GM21390 (cell line): ENCODE measurements at regions not wholly inside any gene's neighbourhood (a gene's known extent, or its start where the extent isn't known, plus 50 kb on each side); places are given as distances from the start of the nearest gene placed in this dataset.

Experiments used
- ATAC-seq: cut with Tn5 transposase; IDR thresholded peaks from one replicate; pipeline ENCODE4 v1.9.1; 2021; ENCODE audit not compliant: unreplicated experiment

DNA sequence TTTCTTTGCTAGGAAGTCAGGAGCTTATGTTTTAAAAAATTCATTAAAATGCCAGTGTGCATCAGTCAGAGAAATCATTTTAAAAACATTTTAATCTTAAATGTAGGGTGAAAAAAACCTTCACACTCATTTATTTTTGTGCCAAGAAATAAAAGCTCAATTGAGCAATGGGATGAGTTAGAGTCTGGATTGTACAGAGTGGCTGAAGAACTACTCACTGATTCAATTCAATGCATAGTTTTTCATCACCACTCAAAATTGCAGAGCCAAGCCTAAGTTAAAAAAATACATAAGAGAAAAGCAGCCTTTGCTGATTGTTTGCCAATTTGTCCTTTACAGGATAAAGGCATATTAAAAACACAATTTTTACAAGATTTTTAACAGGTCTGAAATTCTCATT lies 168.2 kb upstream of the DMRTA1 start:
- ATAC-seq, result no peak

DNA sequence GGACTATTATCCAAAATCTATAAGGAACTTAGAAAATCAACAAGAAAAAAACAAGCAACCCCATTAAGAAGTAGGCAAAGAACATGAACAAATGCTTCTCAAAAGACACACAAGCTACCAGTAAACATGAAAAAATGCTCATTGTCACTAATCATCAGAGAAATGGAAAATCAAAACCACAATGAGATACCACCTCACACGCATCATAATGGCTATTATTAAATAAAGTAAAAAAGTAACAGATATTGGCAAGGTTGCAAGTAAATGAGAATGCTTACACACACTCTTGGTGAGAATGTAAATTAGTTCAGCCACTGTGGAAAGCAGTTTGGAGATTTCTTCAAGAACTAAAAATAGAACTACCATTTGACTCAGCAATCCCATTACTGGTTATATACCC lies 167.0 kb upstream of the DMRTA1 start:
- ATAC-seq, result no peak

DNA sequence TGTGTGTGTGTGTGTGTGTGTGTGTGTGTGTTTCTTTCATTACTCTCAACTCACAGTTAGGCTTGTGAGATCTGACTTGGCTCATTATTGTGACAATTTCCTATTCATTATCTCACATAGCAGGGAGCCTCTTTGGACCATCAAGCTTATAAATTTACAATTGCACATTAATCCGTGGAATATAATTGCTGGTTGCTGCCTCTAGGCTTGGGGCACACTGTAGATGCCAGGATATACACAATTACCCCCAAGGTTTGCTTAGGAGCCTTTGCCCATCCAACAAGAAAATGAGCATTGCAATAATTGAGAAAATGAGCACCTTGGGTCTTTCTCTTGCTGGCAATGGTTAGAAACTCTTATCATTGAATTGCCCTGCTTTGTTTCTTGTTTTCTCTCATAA lies 161.6 kb upstream of the DMRTA1 start:
- no peak for ATAC-seq

DNA sequence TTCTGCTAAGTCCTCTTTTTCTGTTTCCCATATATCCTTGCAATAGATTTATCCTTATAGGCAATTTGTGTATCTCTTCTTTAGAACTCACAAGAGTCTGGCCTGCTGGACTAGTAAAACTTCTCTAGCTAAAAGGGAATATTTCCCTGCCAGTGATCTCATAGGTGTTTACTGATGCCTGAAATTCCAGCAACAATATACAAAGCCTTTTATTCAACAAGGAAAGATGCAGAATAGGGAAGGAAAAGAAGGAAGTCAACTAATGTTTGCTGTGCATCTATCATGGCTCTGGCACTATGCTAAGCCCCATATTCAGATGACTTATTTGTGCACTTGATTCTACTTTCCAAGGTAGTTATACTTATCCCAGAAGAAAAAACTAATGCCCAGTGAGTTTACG lies 160.0 kb upstream of the DMRTA1 start:
- ATAC-seq, result no peak

DNA sequence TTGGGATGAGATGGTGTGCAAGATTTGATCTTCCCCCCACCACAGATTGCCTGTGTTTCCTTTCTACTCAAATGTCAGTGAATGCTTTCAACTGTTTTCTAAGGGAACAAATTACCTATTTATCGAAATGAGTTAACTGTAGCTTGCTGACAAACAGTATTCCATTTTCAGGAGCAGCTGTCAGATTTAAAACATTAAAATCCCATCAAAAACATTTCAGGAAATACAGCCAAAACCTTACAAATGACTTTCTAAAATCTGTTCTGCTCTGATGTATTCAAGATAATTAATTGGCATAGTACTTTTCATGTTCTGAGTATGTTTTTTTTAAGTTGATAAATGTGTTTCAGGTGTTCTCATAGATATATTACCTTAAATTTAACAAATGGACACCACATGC lies 158.0 kb upstream of the DMRTA1 start:
- ATAC-seq, result no peak

DNA sequence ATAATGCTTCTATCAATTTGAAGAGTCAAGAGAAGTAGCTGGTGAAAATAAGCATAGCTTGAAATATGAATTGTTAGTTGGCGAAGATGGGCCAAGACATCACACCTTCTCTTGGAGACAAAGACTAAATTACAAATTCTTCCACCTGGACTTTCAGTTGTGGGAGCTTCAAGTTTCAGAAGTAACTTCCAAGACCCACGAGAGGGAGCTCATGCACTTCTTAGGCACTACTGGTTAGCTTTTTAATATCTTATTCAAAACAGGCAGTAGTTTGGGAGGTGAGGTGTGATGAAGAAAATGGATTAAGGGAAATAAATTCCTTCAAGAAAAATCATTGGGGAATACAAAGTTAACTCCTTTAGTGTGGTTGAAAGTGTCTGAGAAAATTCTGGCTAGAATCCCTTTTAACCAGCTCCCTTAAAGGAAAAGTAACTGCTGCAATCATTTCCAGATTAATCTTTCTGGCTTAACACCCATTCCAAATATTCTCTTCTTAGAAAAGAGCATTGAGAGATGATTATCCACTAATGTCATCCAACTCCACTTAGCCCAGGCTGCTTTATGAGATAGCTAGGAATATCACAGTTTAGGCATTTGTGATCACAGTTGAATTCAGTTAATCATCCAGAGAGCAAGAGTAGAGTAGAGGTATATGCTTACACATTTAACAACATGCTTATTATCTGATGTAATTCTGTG lies 139.5 kb upstream of the DMRTA1 start:
- no peak for ATAC-seq

DNA sequence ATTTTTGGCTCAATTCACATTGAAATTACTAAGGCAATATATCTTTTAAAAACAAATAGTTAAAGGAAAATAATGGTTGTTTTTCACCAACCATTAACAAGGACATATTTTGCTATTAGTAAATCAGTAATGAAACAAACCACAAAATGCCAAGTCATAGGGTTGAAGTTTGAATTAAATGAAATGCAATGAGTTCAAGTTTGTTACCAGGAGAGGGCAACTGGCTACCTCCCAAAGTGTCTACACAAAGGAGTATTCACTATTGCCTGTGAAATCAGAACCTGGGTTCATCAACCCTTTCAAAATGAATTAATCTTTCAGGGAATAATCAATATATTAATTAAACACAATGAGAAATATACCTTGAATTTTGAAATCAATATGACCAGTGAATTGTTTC lies 138.4 kb upstream of the DMRTA1 start:
- ATAC-seq, result no peak

DNA sequence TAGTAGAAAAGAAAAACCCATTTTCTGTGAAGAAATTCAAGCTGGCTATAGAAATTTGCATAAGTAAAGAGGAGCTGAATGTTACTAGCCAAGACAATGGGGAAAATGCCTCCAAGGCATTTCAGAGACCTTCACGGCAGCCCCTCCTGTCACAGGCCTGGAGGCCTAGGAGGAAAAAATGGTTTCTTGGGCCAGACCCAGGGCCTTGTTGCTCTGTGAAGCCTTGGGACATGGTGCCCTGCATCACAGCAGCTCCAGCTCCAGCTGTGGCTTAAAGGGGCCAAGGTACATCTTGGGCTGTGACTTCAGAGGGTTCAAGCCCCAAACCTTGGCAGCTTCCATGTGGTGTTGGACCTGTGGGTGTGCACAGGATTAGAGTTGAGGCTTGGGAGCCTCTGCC lies 130.0 kb upstream of the DMRTA1 start:
- no peak for ATAC-seq

DNA sequence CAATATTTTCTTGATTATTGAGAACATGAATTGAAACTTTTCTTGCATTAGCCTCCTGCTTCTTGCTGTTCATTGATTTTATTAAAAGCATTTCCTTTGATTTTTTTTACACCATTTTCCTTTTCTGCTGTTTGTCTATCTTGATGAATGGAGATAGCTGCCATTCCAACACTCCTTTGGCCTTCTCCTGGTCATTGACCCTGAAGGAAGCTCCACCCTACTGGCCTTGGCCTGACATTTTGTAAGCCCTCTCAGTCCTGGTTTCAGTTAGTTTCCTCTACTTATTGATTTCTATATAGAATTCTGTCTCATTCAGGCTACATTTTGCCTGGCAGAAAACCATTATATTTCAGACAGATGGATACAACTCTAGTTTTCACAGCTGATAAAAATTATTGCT lies 115.1 kb upstream of the DMRTA1 start:
- no peak for ATAC-seq

DNA sequence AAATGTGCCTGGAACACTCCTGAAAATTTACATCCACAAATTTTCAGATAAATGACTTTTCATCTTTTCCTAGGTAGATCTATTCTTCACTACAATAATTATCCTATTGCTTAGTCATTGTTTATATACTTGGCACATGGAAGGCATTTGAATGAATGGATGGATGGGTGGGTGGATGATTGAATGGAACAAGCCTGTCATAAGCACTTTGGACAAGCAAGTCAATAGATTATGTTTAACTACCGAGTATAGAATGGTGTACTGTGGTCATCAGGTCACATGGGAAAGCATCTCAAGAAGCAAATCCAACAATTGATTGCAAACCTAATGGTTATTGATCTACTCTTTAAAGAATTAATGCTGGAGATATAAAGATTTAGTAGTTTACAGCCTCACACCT lies 114.4 kb upstream of the DMRTA1 start:
- no peak for ATAC-seq

DNA sequence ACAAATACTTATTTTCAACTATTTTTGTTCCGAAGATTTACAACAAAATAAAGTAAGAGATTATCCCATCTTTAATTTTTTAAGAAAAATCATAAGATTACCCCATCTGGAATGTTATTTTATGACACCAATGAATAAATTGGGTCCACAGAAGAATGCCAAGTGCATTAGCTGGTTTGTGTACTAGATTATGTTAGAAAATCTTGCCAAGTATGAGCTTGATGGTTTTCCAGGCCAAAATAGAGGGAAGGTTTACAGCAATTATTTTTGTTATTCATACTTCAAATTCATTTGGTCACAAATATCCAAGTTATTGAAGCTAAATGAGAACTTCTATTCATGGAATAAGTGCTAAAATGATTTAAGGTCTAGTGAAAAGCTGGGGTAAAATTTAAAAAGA lies 109.4 kb upstream of the DMRTA1 start:
- no peak for ATAC-seq

DNA sequence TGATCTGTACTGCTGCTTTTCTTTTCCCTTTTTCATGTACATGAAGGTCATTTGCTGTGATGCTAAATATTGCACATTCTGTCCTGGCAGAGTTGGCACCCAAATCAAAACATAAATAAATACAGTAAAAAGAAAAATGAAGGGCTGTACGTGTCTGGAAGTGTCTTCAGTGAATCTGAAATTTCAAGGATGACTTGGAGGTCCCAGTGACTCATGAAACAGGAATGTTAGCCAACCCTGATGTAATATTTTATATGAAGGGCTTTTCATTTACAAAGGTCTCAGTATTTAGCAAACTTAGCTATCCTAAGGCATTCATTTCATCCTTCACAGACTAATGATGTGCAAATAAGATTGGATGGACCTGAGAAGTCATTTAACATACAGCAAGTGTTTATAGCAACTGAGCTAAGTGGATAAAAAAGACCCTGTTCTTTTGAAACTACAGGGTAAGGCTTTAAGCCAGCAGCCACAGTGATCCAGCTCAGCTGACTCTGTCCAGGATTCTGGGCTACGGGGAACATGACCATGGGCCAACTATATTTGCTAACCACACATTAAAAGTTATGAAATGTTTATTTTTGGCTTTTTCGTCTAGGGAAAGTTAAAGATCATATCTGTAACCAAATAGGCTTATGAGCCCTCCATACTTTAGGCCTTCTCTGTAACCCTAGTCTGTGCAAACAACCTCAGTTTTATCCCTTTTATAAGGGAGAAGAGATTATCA lies 104.0 kb upstream of the DMRTA1 start:
- no peak for ATAC-seq

DNA sequence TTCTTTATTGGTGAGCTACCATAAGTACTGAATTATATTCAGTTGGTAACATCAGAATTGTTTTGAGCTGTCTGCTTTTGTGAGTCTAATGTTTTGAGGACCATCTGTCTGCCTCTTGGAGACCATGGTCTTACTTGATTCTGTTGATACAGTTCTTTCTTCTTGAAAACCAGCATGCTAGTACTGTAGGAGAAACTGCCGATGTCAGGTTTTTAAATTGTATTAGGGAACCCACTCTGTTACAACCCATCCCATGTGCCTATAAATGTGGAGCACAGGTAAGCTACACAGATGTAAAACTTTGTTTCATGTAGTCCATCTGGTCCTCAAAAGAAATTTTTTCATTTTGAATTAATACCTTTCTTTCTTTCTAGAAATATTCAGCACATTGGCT lies 103.4 kb upstream of the DMRTA1 start:
- ATAC-seq, result no peak

DNA sequence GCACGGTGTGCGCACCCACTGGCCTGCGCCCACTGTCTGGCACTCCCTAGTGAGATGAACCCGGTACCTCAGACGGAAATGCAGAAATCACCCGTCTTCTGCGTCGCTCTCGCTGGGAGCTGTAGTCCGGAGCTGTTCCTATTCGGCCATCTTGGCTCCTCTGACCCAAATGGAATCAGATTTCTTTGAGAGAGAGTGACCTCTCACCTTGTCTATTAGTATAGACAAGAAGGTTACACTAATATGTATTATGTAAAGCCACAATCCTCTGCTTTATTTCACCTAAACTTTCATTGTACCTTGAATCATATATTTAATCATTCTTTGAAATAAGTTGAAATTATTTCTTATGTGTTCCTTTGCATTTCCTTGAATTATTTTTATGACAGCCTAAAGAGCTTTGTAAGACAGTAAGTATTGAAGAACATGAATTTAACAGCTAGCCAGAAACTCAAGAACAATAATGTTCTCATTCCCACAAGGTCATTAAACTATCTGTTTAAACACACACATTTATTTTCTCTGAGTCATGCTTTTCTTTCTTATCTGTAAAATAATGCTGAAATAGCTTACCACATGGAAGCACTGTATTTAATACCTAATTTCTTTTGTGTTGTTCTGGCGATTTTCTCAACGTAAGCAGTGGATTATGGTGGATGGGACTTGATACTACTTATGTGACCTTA lies 91.8 kb upstream of the DMRTA1 start:
- ATAC-seq, result no peak

DNA sequence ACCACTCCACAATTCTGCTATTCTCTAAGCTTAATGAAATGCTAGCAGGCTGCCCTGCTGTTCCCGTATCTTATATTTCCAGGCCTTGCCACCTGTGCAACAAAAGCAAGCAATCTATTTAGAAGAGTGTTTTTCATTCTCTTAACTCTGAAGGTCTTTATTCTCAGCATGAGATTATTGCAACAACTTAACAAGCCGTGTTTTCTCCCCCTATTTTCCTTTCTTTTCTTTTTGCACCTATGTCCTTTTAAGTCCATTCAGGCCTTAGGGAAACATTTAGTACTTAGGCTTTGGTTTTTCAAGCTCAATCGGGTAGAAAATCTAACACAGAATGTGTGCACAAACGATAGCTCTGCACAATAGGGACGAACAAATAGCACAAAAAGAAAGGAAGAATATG lies 89.6 kb upstream of the DMRTA1 start:
- ATAC-seq, result no peak

DNA sequence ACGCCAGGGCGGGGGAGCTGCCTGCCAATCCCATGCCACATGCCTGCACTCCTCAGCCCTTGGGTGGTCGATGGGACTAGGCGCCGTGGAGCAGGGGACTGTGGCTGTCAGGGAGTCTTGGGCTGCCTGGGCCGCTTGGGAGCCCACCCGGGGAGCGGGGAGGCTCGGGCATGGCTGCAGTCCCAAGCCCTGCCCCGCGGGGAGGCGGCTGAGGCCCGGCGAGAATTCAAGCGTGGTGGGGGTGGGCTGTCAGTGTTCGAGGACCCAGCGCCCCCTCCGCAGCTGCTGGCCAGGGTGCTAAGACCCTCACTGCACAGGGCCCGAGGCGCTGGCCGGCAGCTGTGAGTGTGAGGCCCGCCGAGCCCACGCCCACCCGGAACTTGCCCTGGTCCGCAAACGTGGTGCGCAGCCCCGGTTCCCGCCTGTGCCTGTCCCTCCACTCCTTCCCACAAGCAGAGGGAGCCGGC lies 83.2 kb upstream of the DMRTA1 start:
- no peak for ATAC-seq

DNA sequence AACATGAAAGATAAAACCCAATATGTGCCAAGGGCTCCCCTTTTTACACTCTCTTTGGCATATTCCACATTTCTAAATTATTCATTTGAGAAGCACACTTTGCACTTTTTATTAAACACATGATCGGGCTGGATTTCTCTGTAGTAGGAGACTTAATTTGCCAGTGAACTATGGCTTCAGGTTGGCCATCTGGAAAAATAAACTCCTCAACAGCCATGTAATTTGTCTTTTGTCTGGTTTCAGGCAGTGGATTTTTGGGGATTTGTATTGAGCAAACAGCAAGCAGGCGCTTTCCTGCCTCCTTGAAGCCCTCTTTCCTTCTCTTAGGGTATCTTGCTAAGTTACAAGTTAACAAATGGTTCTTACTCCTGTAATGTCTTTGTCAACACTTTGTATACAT lies 73.0 kb upstream of the DMRTA1 start:
- ATAC-seq, result no peak

DNA sequence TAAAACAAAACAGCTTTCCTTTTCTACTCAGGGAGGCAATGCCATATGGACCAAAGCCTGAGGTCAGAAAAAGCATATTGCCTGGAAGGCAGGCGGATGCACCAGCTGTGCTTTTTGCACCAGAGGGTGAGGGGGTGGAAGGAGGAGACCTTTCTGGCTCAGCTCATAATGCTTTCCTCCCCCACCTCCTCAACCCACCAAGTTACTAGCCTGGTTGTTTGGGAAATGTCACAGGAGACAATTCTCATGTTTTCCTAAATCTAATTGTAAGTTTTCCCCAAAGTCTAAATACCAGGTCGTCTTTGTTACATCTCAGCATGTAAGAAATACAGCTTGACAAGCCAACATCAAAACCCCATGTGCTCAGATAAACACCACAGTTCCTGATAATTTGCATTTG lies 72.6 kb upstream of the DMRTA1 start:
- no peak for ATAC-seq

DNA sequence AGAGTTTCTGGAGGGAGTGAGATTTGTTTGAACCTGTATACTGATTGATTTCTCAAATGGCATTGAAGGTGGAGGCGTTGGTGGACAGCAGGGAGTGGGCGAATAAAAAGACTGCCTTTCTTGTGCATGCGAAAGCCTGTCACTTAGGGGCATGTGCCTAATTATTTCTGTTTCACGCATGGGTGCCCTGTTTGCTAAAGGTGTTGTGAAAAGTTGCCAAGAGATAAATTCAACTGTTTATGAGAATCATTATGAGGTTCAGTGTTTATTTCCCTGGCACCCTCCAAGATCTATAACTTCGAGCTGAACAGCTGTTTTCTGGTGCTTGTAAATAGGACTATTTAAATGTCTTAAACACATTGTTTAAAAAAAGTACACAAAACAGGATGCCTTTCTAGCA lies 67.4 kb upstream of the DMRTA1 start:
- no peak for ATAC-seq

DNA sequence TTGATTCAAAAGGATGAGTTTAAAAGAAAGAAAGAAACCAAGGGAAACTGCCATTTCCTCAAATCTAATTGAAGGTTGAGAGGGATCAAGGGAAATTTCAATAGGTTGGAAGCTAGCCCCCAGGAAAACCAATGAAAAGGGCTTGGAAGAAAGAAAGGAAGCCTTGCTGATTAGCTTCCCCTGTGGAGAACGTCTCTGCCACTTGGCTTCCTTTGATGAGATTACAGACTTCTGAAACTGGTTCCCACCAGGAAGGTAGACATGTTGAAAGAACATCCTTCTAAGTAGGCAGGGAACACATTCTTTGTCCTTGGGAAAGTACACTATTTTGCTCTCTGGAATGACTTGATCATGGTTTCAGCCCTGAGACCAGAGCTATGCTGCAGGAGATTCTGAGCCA lies 65.5 kb upstream of the DMRTA1 start:
- no peak for ATAC-seq

DNA sequence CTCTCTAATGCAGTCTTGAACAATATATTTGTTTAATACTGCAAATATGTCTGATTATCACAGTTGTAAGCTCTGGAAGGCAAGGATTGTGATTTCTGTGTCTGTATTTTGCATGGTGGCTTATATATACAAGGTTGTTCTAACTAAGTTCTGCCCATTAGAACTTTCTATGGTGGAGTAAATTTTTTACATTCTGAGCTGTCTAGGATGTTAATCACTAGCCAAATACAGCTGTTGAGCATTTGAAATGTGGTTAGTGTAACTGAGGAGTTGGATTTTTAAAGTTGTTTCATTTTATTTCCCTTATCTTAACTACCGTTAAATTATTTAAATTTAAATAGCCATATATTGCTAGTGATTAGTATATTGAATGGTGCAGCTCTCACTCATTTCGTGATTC lies 64.3 kb upstream of the DMRTA1 start:
- no peak for ATAC-seq

DNA sequence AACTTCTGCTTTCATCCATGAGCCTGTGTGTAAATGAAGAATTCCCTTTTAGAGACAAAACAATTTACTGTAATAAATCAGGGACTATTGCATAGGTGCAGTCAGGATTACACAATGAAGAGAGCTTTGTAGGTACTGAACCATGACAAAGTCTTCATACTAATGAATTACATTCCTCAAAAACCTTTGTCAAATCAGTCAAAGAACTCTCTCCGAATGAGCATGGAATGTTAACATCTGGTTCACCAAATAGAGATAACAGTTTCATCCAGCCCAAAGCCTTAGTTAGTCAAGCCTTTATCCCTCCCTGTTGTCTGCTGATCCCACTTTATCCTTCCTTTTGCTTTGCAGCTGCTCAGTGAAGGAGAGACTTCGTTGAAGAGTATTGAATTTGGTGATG lies 62.9 kb upstream of the DMRTA1 start:
- no peak for ATAC-seq
